ENCODE measurements at regions not wholly inside any gene's neighbourhood (a gene's known extent, or its start where the extent isn't known, plus 50 kb on each side); places are given as distances from the start of the nearest gene placed in this dataset.

DNA sequence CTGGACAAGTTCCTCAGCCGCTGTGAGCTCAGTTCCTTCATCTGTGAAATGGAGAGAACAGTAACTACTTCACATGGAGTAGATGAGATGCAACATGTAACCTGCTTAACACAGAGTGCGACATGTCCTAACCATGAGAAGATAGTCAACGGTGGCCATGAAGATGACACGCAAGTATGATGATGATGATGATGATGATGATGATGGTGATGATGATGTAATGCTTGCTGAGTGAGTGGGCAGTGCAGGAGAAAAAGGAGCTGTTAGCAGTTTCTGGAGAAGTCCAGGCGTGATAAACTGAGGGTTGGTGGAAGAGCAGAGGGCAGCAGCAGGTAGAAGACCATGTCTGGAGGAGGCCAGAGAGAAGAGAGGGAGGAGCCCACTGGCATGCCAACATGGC lies 90.8 kb upstream of the CD82 start:
- TF ChIP-seq, protein P1, sequence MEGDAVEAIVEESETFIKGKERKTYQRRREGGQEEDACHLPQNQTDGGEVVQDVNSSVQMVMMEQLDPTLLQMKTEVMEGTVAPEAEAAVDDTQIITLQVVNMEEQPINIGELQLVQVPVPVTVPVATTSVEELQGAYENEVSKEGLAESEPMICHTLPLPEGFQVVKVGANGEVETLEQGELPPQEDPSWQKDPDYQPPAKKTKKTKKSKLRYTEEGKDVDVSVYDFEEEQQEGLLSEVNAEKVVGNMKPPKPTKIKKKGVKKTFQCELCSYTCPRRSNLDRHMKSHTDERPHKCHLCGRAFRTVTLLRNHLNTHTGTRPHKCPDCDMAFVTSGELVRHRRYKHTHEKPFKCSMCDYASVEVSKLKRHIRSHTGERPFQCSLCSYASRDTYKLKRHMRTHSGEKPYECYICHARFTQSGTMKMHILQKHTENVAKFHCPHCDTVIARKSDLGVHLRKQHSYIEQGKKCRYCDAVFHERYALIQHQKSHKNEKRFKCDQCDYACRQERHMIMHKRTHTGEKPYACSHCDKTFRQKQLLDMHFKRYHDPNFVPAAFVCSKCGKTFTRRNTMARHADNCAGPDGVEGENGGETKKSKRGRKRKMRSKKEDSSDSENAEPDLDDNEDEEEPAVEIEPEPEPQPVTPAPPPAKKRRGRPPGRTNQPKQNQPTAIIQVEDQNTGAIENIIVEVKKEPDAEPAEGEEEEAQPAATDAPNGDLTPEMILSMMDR (IDR thresholded peaks at IDR 0.05): no peak
- no peak for TF ChIP-seq EZH2 (IDR thresholded peaks at IDR 0.05; ENCODE audit: borderline replicate concordance, insufficient read depth, low read depth, low read length, poor library complexity, severe bottlenecking)
